ENCODE measurements at regions not wholly inside any gene's neighbourhood (a gene's known extent, or its start where the extent isn't known, plus 50 kb on each side); places are given as distances from the start of the nearest gene placed in this dataset.
"Not testable (repeated sequence)": the region's sequence is repeated elsewhere in the genome, so short reads cannot be mapped to it uniquely, and the experiment has no call there.

GRCh38 chr13:67916650-67917049, 686.5 kb upstream of the PCDH9 start (continued):
- no peak for TF ChIP-seq CTCF (IDR thresholded peaks at IDR 0.05)
- TF ChIP-seq REST (IDR thresholded peaks at IDR 0.05): no peak
- no peak for TF ChIP-seq NFE2L2 (conservative IDR thresholded peaks at IDR 0.05; ENCODE audit: low read length)
- no peak for TF ChIP-seq MAX (IDR thresholded peaks at IDR 0.05)
- TF ChIP-seq RNF2 (IDR thresholded peaks at IDR 0.05; ENCODE audit: borderline replicate concordance, low read depth): no peak
- TF ChIP-seq HMGXB4 (CRISPR knock-in tag; IDR thresholded peaks at IDR 0.05; ENCODE audit: borderline replicate concordance): no peak
- TF ChIP-seq ZNF302 (CRISPR knock-in tag; IDR thresholded peaks at IDR 0.05): no peak
- TF ChIP-seq CBX8 (IDR thresholded peaks at IDR 0.05): no peak
- no peak for TF ChIP-seq HEYL (CRISPR knock-in tag; IDR thresholded peaks at IDR 0.05)
- TF ChIP-seq SMC3 (IDR thresholded peaks at IDR 0.05): no peak

GRCh38 chr13:67914535-67914934, 684.4 kb upstream of the PCDH9 start:
- no peak for DNase-seq (ENCODE audit: low read depth in 1 of 2, low spot score in 1 of 2)
- CTCF ChIA-PET: no interaction called here
- Histone ChIP-seq H3K4me2 (no peak overlapping the region), H3K4me3 (no peak overlapping the region), H3K27ac (no peak overlapping the region), H3K9me3 (no peaks in the 10 kb centered on the region), H3K4me1 (no peaks in the 10 kb centered on the region)
- no peak for FAIRE-seq
- 78% methylated on average over 6 of the region's 27 CpGs for WGBS (ENCODE audit: missing lambda C conversion rate)
- TF ChIP-seq RFX5 (IDR thresholded peaks at IDR 0.05) (no peak), POLR2A (IDR thresholded peaks at IDR 0.05; ENCODE audit: low read length) (no peak), REST (IDR thresholded peaks at IDR 0.05) (no peak), RNF2 (IDR thresholded peaks at IDR 0.05; ENCODE audit: borderline replicate concordance, low read depth) (no peak), USF2 (IDR thresholded peaks at IDR 0.05) (no peak), MYC (IDR thresholded peaks at IDR 0.05; ENCODE audit: borderline replicate concordance, low read length) (no peak), ELK1 (IDR thresholded peaks at IDR 0.05; ENCODE audit: low read depth, low read length) (no peak), NR3C1 (IDR thresholded peaks at IDR 0.05) (no peak), JUNB (IDR thresholded peaks at IDR 0.05) (no peak), MAFK (IDR thresholded peaks at IDR 0.05; ENCODE audit: partially characterized antibody) (no peak)
- POLR2A ChIA-PET: no interaction called here
- no peak for ATAC-seq

- POLR2A ChIA-PET; H3K4me3 ChIP-seq; ATAC-seq; FAIRE-seq; CTCF ChIA-PET; H3K4me2 ChIP-seq; H3K9me3 ChIP-seq; H3K4me1 ChIP-seq; H3K27ac ChIP-seq; DNase-seq (ENCODE audit: low read depth in 1 of 2, low spot score in 1 of 2): not testable (repeated sequence)
- WGBS (ENCODE audit: missing lambda C conversion rate): 42% methylated on average over 7 of the region's 8 CpGs
Measured at GRCh38 chr13:67902960-67903359, 672.8 kb upstream of the PCDH9 start.
